Body of pancreas (tissue), 4 donors: ENCODE measurements at regions not wholly inside any gene's neighbourhood (a gene's known extent, or its start where the extent isn't known, plus 50 kb on each side); places are given as distances from the start of the nearest gene placed in this dataset.

Experiments
- CTCF ChIP-seq, 7 experiments: fragments of 450-650 bp in 4 of 7; fragments of 200-600 bp in 3 of 7; sonication (generic) in 3 of 7; IDR thresholded peaks; one replicate each; pipeline ENCODE4 v1.5.1; 2016 to 2019; ENCODE audit warnings: antibody characterized with exemption in 7 of 7
- POLR2A ChIP-seq, 3 donors: fragments of 450-650 bp; IDR thresholded peaks; one replicate each; pipeline ENCODE4 v1.6.1; 2016; ENCODE audit warnings: antibody characterized with exemption in 3 of 3, mild to moderate bottlenecking in 2 of 3

GRCh38 chr20:19832875-19833274 lies 74.8 kb downstream of the RIN2 start:
- no peak for TF ChIP-seq CTCF (IDR thresholded peaks at IDR 0.05)
- TF ChIP-seq POLR2A (IDR thresholded peaks at IDR 0.05) = no peak
